Astrocyte of the spinal cord (primary cell): ENCODE measurements at regions not wholly inside any gene's neighbourhood (a gene's known extent, or its start where the extent isn't known, plus 50 kb on each side); places are given as distances from the start of the nearest gene placed in this dataset.

ENCODE experiments used
- DNase-seq: peaks from one replicate; pipeline ENCODE4 v3.0.0; 2011; ENCODE audit warnings: low read depth, low spot score
- H3K4me3 ChIP-seq: 2 replicates; pipeline ENCODE4 v1.5.1; 2011; ENCODE audit warnings: low read depth, mild to moderate bottlenecking, low read length, moderate library complexity
- in situ Hi-C: cut with HindIII; loops from 2 replicates; pipeline ENCODE4 v1.10.0; 2017; ENCODE audit warnings: low sequenced_read_pairs
- TF ChIP-seq, protein P1 (sequence below): IDR thresholded peaks from 2 replicates; pipeline ENCODE4 v1.5.1; 2012; ENCODE audit warnings: low read depth, mild to moderate bottlenecking, low read length, inconsistent platforms

- no peak overlapping the region for H3K4me3 ChIP-seq
- TF ChIP-seq, protein P1, sequence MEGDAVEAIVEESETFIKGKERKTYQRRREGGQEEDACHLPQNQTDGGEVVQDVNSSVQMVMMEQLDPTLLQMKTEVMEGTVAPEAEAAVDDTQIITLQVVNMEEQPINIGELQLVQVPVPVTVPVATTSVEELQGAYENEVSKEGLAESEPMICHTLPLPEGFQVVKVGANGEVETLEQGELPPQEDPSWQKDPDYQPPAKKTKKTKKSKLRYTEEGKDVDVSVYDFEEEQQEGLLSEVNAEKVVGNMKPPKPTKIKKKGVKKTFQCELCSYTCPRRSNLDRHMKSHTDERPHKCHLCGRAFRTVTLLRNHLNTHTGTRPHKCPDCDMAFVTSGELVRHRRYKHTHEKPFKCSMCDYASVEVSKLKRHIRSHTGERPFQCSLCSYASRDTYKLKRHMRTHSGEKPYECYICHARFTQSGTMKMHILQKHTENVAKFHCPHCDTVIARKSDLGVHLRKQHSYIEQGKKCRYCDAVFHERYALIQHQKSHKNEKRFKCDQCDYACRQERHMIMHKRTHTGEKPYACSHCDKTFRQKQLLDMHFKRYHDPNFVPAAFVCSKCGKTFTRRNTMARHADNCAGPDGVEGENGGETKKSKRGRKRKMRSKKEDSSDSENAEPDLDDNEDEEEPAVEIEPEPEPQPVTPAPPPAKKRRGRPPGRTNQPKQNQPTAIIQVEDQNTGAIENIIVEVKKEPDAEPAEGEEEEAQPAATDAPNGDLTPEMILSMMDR, result no peak
- DNase-seq, result peak; percentile 8
- in situ Hi-C loops, result no loop called here
These were observed 261.0 kb downstream of the PDGFC start for GRCh38 chr4:156710365-156711192.

DNA sequence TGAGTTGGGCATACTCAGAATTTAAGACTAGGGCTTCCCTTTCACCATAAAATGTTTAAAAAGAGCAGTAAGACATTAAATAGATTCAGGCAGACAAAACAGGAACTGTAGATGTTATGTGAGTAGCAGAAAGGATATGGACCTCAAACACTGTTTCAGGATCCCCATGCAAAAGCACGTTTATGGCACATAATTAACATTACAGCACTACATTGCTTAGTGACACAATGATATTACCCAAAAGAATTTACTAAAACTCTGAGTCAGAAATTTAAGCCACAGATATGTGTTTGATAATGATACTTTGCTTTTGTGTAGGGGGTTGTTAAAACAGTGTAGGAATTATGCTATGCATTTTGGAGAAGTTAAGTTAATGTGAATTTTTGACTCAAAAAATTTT is 266.3 kb downstream of the PDGFC start:
- in situ Hi-C loops, result no loop called here
- no peak overlapping the region for H3K4me3 ChIP-seq
- peak; percentile 58 for DNase-seq
- TF ChIP-seq, protein P1, result no peak

DNA sequence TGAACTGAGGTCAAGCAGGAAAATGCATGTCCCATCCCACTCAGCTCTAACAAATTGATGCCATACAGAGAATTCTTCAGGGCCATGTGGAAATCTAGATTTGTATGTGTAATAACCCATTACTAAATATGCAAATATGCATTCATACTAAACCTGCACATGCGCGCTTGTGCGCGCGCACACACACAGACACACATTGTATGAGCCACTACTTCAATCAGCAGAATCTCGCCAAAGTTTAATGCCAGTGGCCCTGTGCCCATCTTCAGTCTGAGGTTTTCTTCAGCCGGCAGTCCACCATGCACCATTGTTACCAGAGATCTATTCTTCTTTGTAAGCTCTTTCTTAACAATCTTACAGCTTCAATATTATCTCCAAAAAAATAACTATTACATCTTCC is 276.4 kb downstream of the PDGFC start:
- TF ChIP-seq, protein P1, result no peak
- DNase-seq, result no peak
- H3K4me3 ChIP-seq, result no peak overlapping the region
- in situ Hi-C loops, result no loop called here

DNA sequence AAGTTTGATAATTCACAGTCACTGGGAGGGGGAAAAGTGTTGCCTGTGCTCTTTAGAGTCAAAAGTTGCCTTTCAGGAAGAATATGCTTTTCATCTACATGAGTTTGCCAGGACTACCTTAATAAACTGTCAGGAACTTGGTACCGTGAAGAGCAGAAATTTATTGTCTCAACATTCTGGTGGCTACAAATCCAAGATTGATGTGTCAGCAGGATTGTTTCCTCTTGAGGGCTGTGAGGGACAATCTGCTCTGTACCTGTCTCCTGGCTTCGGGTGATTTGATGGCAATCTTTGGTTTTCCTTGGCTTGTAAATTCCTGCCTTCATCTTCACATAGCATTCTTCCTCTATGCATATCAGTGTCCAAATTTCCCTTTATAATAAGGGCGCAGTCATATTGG is 277.2 kb downstream of the PDGFC start:
- no peak for DNase-seq
- H3K4me3 ChIP-seq, result no peak overlapping the region
- in situ Hi-C loops, result no loop called here
- TF ChIP-seq, protein P1, result no peak

DNA sequence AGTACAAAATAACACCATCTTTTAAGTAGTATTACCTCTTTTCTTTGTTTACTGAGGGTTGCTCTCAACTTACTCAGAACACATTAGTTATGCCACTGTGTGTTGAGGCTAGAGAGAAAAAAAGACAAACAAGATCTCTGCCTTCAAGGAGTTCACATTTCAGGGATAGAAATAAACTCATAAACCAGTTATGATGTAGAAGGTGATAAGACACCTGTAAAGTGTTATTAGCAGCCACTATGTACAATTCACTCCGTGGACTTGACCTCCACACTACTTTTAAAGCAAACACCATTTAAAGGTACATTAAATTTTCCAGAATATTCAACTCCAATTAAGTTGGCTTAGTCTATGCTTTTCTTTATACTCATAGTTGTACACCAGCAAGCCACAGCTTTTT is 278.0 kb downstream of the PDGFC start:
- TF ChIP-seq, protein P1, result no peak
- H3K4me3 ChIP-seq, result no peak overlapping the region
- in situ Hi-C loops, result no loop called here
- DNase-seq, result no peak

DNA sequence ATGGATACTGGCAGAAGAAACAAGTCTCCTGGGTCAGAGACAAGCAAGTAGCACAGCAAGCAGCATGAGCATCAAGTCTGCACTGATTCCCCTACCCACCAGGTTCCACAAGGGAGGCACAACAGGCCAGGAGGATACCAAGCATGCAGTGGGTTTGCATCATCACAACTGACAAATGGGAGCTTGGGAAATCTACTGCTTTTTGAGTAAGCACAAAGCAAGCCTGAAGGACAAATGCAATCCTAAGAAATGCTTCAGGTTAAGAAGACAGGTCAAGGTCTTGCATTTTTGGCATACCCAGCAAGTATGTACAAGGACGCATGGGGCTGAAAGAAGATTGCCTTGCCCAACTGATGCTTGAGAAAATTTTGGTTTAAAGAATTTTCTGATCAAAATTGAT is 279.6 kb downstream of the PDGFC start:
- no peak overlapping the region for H3K4me3 ChIP-seq
- in situ Hi-C loops, result no loop called here
- DNase-seq, result no peak
- TF ChIP-seq, protein P1, result no peak
